ENCODE measurements at regions not wholly inside any gene's neighbourhood (a gene's known extent, or its start where the extent isn't known, plus 50 kb on each side); places are given as distances from the start of the nearest gene placed in this dataset.
"Not testable (repeated sequence)": the region's sequence is repeated elsewhere in the genome, so short reads cannot be mapped to it uniquely, and the experiment has no call there.

DNA sequence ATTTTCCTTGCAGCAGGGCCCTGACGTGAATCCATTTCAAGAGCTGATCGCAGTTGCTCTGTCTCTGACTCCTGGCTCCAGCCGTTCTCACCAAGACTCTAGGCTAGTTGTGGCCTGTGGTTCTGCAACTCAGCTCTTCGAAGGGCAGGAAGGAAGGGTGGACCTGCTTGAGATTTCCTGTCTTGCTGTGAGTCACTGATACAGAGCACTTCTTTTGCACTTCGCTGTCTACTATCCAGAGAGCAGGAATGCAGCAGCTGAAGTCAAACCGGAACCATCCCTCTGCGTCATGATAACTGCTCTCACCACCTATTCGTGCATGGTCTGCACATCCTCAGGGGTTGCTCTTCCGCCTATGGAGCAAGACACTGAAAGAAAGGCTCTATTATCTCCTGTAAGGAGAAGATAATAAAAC lies 59.7 kb downstream of the RAP2B start:
- TF ChIP-seq, protein P1, sequence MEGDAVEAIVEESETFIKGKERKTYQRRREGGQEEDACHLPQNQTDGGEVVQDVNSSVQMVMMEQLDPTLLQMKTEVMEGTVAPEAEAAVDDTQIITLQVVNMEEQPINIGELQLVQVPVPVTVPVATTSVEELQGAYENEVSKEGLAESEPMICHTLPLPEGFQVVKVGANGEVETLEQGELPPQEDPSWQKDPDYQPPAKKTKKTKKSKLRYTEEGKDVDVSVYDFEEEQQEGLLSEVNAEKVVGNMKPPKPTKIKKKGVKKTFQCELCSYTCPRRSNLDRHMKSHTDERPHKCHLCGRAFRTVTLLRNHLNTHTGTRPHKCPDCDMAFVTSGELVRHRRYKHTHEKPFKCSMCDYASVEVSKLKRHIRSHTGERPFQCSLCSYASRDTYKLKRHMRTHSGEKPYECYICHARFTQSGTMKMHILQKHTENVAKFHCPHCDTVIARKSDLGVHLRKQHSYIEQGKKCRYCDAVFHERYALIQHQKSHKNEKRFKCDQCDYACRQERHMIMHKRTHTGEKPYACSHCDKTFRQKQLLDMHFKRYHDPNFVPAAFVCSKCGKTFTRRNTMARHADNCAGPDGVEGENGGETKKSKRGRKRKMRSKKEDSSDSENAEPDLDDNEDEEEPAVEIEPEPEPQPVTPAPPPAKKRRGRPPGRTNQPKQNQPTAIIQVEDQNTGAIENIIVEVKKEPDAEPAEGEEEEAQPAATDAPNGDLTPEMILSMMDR (conservative IDR thresholded peaks at IDR 0.05; ENCODE audit: low read length), result no peak
- no peak overlapping the region; the same call in 1 of the 2 replicates for H3K4me3 ChIP-seq (ENCODE audit: low read length)
- DNase-seq (ENCODE audit: low read depth), result peak; percentile 97

DNA sequence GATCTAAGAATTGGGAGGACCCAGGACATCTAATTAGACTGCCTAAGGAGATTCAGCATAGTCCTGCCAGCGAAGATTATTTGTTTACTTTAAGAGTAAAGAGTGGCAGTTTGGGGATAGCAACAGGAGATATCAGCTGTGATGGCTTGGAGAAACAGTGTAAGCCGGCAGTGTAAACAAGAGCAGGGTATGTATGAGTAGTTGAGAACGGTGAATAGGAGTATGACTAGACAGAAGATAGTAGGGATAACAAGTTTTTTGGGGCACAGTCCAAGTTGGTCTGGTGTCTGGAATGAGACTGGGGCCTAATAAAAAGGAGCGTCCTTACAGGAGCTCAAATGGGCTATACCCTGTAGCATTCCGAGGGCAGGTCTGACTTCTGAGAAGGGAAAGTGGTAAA lies 64.9 kb downstream of the RAP2B start:
- not testable (repeated sequence) for DNase-seq (ENCODE audit: low read depth); H3K4me3 ChIP-seq (ENCODE audit: low read length)

DNA sequence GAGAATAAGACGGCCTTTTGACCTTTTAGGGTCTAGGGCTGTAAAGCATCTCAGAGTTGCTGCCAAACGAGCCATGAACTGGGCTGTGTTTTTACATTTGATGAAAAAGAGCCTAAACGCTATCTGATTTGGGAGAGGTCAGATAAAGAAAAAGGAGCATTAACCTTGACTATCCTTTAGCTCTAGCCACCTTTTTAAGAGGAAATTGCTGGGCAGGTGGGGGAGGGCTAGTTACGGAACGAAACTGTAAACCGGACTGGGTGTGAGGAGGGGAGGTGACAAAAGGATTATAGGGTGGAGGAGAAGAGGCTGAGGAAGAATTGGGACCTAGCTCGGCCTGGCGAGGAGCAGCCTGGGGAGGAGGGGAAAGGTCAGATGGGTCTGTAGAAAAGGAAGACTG lies 68.4 kb downstream of the RAP2B start:
- DNase-seq (ENCODE audit: low read depth); H3K4me3 ChIP-seq (ENCODE audit: low read length): not testable (repeated sequence)

DNA sequence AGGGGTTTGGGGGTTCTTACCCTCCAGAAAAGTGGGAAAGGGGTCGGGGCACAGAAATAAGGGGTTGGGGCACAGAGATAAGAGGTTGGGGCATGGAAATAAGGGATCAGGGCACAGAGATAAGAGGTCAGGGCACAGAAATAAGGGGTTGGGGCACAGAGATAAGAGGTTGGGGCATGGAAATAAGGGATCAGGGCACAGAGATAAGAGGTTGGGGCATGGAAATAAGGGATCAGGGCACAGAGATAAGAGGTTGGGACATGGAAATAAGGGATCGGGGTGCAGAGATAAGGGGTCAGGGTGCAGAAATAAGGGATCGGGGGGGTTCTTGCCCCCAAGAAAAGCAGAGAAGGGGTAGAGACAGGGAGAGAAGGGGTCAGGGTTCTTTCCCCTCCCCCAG lies 69.2 kb downstream of the RAP2B start:
- H3K4me3 ChIP-seq (ENCODE audit: low read length); DNase-seq (ENCODE audit: low read depth): not testable (repeated sequence)

DNA sequence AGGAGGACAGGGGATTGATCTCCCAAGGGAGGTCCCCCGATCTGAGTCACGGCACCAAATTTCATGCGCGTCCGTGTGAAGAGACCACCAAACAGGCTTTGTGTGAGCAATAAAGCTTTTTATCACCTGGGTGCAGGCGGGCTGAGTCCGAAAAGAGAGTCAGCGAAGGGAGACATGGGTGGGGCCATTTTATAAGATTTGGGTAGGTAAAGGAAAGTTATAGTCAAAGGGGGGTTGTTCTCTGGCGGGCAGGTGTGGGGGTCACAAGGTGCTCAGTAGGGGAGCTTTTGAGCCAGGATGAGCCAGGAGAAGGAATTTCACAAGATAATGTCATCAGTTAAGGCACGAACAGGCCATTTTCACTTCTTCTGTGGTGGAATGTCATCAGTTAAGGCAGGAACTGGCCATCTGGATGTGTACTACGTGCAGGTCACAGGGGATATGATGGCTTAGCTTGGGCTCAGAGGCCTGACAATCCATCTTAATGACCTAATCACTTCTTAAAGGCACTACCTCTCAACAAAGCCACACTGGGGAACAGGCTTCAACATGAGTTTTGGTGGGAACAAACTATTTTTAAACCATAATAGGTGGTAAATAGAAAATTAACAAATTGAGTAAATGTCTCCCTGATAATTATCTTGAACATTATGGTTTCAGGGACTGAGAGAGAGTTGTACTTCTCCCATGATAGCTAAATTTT lies 70.2 kb downstream of the RAP2B start:
- DNase-seq (ENCODE audit: low read depth), result peak; percentile 27

DNA sequence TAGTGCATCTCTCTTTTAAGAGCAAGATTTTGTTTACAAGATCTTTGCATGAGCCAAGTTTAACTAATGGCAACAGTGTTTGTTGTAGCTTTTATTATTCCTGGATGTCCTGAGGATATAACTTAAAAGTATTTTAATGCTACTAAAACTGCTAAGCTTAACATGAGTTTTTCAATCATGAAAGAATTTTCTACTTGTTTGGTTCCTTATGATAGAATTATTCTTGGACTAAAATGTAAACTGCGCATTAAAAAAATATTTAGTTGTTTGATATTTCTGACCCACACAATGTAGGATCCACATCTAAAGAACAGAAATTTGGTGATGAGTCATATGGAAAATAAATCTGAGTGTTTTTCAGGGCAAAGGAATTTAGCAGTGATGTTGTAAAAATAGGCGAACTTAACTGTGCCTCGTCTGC lies 70.8 kb downstream of the RAP2B start:
- peak; percentile 76 for DNase-seq (ENCODE audit: low read depth)

More for the DNA sequence above, 70.2 kb downstream of the RAP2B start:
- H3K4me3 ChIP-seq (ENCODE audit: low read length), result not testable (repeated sequence)

DNA sequence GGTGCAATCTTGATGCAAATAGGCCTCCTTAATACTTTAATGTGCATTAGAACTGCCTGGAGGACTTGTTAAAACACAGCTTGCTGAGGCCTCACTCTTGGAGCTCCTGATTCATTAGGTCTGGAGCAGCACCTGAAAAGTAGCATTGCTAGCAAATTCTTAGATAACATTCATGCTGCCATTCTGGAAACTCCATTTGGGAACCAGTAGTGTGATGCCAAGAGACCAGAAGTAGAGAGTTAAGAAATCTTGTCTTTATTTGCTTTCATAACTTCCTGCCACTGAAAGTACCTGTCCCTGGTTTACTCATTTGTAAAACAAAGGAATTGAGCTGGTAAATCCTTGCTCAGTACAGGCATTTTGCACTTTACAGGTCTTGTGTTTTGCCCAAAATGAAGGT lies 72.0 kb downstream of the RAP2B start:
- TF ChIP-seq, protein P1 (conservative IDR thresholded peaks at IDR 0.05; ENCODE audit: low read length), result no peak
- no peak for DNase-seq (ENCODE audit: low read depth)
- H3K4me3 ChIP-seq (ENCODE audit: low read length), result no peak overlapping the region

More for the DNA sequence above, 70.8 kb downstream of the RAP2B start:
- TF ChIP-seq, protein P1 (conservative IDR thresholded peaks at IDR 0.05; ENCODE audit: low read length), result no peak
- H3K4me3 ChIP-seq (ENCODE audit: low read length), result no peak overlapping the region

DNA sequence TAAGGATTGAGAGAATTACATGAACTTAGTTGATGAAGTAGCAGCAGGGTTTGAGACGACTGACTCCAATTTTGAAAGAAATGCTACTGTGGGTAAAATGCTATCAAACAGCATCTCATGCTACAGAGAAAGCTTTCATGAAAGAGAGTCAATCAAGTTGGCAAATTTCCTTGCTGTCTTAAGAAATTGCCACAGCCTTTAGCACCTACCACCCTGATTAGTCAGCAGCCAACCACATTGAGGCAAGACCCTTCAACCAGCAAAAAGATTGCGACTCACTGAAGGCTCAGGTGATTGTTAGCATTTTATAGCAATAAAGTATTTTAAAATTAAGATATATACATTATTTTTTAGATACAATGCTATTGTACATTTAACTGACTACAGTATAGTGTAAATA lies 80.9 kb downstream of the RAP2B start:
- no peak overlapping the region for H3K4me3 ChIP-seq (ENCODE audit: low read length)
- DNase-seq (ENCODE audit: low read depth), result no peak
- TF ChIP-seq, protein P1 (conservative IDR thresholded peaks at IDR 0.05; ENCODE audit: low read length), result no peak

DNA sequence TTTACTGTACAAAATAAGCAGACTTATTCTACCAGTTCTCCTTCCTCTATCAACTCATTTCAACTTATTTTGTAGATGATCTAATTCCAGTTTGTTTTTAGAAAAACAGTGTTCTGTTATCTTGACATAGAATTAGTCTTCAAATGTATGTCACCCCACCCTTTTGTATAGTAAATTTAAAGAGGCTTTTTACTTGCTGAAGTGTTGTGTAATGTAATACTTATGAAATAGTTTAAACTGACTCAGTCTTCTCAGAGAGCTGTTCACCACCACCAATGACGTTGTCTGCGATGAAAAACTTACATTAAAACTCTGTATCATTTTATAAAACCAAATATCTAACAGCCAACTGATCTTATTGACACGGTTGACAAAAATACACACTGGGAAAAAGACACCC lies 82.9 kb downstream of the RAP2B start:
- H3K4me3 ChIP-seq (ENCODE audit: low read length), result no peak overlapping the region
- TF ChIP-seq, protein P1 (conservative IDR thresholded peaks at IDR 0.05; ENCODE audit: low read length), result no peak
- no peak for DNase-seq (ENCODE audit: low read depth)

All from AG10803 (cell line).